Activated CD4-positive, alpha-beta T cell treated with anti-CD3 and anti-CD28 coated beads, Interleukin-10, Interleukin-2, amounts not matched to agents 100 ng/mL and 50 ng/mL, durations not matched to agents 16 hours and 8 hours (primary cell): ENCODE measurements at regions not wholly inside any gene's neighbourhood (a gene's known extent, or its start where the extent isn't known, plus 50 kb on each side); places are given as distances from the start of the nearest gene placed in this dataset.

Experiments used
- DNase-seq: peaks from one replicate; pipeline ENCODE4 v3.0.0-alpha.2; 2020

- no peak for DNase-seq
Measured at GRCh38 chr9:80883426-80883825, 805.9 kb downstream of the TLE1 start.

GRCh38 chr9:80881940-80882339 is 807.4 kb downstream of the TLE1 start:
- no peak for DNase-seq

GRCh38 chr9:80881320-80881719 is 808.0 kb downstream of the TLE1 start:
- no peak for DNase-seq

- no peak for DNase-seq
Measured at GRCh38 chr9:80878556-80878955, 810.8 kb downstream of the TLE1 start.

DNA sequence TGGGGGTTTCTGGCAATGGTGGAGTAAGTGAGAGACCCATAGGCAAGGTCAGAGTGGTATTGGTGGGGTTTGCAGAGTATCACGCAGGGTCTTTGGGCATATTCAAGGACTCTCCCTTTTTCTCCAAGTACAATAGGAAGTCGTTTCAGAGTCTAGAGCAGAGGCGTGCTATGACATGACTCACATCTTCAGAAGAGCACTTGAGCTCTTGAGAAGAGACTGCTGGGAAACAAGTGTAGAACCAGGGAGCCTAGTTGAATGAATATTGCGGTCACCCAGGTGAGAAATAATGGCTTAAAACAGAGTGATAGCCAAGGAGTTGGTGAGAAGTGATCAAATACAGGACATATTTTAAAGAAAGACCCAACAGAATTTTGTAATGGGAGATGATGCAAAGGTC is 813.4 kb downstream of the TLE1 start:
- DNase-seq: no peak

GRCh38 chr9:80874276-80874675 is 815.1 kb downstream of the TLE1 start:
- DNase-seq: no peak

- DNase-seq: no peak
Measured at GRCh38 chr9:80873861-80874260, 815.5 kb downstream of the TLE1 start.

- DNase-seq: no peak
Measured at GRCh38 chr9:80871596-80871995, 817.8 kb downstream of the TLE1 start.

GRCh38 chr9:80867731-80868130 is 821.6 kb downstream of the TLE1 start:
- DNase-seq: no peak

DNA sequence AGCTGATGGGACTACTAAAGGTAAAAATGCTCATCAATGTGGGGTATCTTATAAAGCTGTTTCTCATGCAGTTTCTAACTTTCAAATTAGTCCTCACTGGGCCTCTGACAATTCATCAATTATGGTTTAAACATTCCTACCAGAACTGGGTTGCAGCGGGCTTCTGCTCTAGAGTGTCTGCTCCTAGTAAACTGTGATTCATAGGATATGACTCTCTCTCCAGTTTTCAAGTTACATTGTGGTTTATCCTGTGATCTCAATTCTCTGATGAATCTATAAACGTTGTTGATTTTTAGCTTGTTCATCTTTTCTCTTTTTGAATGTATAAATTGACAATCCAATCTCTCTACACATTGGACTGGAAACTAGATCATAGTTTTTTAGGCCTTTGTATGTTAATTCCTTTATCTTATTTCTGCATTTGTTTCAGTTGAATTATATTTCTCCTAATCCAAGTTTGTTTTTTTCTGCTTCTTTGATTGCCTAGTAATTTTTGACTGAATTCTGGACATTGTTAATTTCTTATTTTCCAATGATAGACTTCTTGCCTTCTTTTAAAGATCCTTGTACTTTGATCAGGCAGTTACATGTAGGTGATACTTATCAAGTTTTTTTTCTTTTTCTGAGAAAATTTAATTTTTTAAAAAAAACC is 822.6 kb downstream of the TLE1 start:
- no peak for DNase-seq

GRCh38 chr9:80866121-80866520 is 823.2 kb downstream of the TLE1 start:
- DNase-seq: no peak

DNA sequence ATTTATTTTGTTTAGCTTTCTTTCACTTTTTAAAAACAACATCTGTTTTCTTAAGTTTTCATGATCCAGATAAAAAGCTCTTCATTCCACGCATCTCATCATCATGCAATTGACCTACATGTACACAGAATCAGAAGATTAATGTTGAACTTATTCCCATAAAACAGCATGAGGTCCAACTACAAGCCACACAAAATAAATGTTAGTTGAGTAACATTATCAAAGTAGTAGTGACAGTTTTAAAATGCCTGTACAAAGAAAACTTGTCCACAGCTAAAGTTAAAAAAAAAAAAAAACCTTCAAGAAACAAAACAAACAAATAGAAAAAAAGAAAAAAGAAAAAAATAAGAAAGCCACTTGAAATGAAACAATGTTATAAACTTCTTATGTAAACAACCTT is 846.3 kb downstream of the TLE1 start:
- DNase-seq: no peak

DNA sequence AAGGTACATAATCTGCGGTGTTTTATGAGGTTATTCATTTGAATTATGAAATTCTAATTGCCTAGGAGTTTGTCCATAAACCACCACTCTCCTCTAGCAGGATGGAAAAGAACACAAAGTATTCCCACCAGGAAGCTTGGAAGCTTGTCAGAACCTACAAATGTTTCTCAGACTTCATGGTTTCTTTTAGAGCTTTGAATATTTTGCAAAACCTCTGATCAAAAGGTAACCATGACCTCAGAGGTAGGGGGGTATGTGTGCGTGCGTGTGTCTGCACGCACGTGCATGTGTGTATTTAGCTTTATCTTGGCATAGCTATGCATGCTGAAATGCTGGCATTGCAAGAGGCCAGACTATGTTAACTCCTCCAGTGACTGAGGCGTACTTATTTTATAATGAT is 847.0 kb downstream of the TLE1 start:
- no peak for DNase-seq

DNA sequence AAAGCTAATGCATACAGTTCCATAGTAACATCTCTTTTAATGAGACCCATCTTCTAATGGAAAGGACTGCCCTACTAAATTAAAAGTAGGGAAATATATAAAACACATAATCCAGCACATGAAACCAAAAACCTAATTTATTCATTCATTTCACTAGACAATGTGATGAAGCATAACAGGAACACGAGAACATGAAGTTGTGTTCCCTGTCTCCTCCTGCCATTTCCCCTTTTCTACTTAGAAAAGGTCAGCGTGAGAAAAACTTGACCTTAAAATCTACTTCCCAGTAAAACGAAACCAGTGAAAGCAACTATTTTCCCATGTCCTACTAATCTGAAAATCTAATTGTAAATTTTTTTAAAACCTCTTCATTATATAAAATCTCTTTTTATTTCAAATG is 847.5 kb downstream of the TLE1 start:
- DNase-seq: no peak

- no peak for DNase-seq
Measured at GRCh38 chr9:80839821-80840675, 849.3 kb downstream of the TLE1 start.

- no peak for DNase-seq
Measured at GRCh38 chr9:80836013-80836412, 853.3 kb downstream of the TLE1 start.

DNA sequence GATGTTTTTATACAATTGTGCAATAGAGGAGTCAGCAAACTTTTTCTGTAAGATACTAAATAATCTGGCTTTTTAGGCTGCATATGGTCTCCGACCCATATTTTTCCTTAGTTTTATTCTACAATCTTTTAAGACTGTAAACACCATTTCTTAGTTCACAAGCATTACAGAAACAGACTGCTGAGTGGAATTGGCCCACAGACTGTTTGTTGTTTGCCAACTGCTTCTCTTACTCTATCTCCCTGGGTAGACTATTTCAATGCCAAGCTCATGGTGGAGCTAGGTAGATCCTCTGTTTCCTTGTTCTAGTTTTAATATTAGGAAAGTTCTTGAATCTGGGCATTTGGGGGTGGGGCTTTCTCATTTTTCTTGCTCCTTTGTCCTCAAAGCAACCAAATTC is 857.6 kb downstream of the TLE1 start:
- no peak for DNase-seq

DNA sequence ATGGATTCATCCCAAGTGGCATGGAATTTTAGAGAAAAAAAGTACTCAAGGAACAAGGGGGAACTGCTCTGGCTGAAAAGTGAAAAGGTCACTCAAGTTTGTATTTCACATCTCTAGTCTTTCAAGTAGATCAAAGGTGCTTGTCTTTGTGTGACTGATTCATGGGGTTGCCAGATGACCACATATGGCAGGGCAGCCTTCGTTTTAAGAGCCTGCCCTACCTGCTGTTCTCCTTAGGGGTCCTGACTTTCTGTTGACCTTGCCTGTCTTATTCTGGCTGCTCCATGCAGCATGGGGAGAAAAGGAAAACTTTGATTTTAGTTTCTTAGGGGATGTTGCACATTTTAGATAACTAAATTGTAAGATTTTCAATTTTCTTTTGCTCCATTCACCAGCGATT is 877.7 kb downstream of the TLE1 start:
- DNase-seq: no peak

DNA sequence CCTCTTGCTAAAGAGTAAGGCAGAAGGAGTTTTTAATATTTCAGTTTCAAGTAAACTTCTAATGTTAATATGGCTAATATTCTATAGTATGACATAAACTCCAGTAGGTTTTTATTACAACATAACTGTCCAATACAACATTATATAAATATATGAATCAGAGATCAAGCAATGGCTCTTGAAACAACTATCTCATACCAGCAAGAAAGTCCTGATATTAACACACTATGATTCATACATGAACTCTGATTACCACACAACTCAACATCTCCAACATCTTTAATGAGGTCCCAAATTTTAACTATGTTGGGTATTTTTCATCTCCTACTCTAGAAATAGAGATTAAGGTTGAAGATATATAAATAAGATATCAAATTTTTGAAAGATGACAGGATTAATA is 878.3 kb downstream of the TLE1 start:
- DNase-seq: no peak

DNA sequence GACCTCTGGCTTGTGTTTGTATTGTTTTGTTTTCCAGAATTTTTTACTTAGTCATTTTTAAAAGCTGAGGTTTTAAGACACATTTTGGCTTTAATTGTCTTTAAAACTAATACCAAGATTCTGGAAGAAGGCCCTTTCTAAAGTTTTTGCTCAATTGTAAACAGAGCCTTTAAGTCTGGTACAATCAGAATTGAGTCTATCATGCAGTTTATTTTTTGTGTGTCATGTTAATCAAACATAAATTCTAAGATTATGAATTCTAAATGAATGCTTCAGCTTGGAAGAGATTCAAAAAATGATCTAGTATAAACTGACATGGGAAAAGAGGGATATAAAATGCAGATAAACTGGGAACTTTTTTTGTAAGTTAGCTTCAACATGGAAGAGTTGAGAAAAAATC is 882.7 kb downstream of the TLE1 start:
- no peak for DNase-seq

GRCh38 chr9:80804873-80805272 is 884.5 kb downstream of the TLE1 start:
- no peak for DNase-seq

GRCh38 chr9:80797831-80798688 is 891.3 kb downstream of the TLE1 start:
- no peak for DNase-seq

- DNase-seq: no peak
Measured at GRCh38 chr9:80797101-80797829, 892.1 kb downstream of the TLE1 start.
